SK-N-MC (cell line): ENCODE measurements at regions not wholly inside any gene's neighbourhood (a gene's known extent, or its start where the extent isn't known, plus 50 kb on each side); places are given as distances from the start of the nearest gene placed in this dataset.

Source experiments
- EZH2 ChIP-seq: fragments of 200-600 bp; sonication (generic); IDR thresholded peaks from one replicate; pipeline ENCODE4 v1.6.1; 2017; ENCODE audit warnings: antibody characterized with exemption
- FOXP2 ChIP-seq: optimal IDR thresholded peaks from 2 replicates; pipeline ENCODE3; 2011; ENCODE audit warnings: mild to moderate bottlenecking, moderate library complexity; ENCODE audit not compliant: insufficient read depth; ENCODE audit errors: extremely low read length, control extremely low read depth
- POLR2AphosphoS5 ChIP-seq: IDR thresholded peaks from 2 replicates; pipeline ENCODE4 v1.6.1; 2012; ENCODE audit warnings: mild to moderate bottlenecking, low read depth, low read length, borderline replicate concordance

DNA sequence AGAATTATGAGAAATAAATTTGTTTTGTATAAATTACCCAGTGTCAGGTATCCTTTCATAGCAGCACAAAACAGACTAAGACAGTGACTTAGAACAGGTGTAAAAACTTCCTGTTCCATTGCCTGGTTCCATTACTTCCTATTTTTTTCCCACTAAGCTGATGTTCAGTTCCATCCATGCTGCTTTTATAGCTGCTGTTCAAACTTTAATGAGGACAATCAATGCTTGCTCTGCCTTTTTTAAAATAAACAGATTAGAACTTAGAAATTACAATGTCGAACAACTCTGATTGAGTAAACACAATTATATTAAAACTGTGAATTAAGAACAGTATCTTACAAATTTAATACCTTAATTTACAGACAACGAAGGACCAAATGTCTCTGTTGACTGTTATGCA, 818.9 kb downstream of the OLFM4 start:
- TF ChIP-seq POLR2AphosphoS5 (no peak), EZH2 (no peak), FOXP2 (no peak)
